ENCODE measurements at regions not wholly inside any gene's neighbourhood (a gene's known extent, or its start where the extent isn't known, plus 50 kb on each side); places are given as distances from the start of the nearest gene placed in this dataset.

DNA sequence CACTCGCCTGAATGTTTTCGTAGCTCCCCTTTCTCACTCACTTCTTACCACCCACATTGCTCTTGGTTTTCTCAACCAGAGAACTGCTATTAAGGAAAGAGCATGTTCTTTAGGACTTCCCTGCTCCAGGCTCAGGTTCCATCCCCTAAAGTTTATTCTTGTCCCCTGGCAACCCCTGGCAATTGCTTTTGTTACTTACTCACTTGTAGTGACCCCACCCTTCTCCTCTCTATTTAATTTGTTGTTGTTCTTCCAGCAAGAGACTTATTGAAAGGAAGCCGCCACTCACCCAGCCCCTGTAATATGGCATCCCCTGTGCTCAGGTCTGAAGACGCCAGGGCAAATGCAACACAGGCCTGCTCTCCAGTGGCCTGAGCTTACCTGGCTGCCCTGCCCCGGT is 233.7 kb upstream of the SOX21 start:
- peaks cover 5% of the 10 kb centered on the region for H3K27me3 Mint-ChIP-seq (ENCODE audit: insufficient read depth, low read depth, poor library complexity)
- peaks cover 7% of the 10 kb centered on the region; the same call in 2 of the 3 replicates for H3K9me3 Mint-ChIP-seq
- no peak for ATAC-seq
- no peaks in the 10 kb centered on the region for H4K20me1 ChIP-seq (replicated peaks; ENCODE audit: insufficient read depth)
- no peak overlapping the region for H3K4me2 ChIP-seq
- no peak overlapping the region for H2AFZ ChIP-seq
- no peak for DNase-seq (ENCODE audit: low spot score)
- H3K27ac Mint-ChIP-seq: no peak overlapping the region
- no peaks in the 10 kb centered on the region for H3K36me3 ChIP-seq (ENCODE audit: insufficient read depth)
- H3K79me2 ChIP-seq (replicated peaks; ENCODE audit: insufficient read depth): no peaks in the 10 kb centered on the region
- H3K4me3 ChIP-seq: no peak overlapping the region
- H3K9me2 ChIP-seq (ENCODE audit: insufficient read depth): no peaks in the 10 kb centered on the region
- no peaks in the 10 kb centered on the region; the same call in 2 of the 3 replicates for H3K36me3 Mint-ChIP-seq (ENCODE audit: low read depth)
- no peak overlapping the region for H3K4me3 Mint-ChIP-seq
- no peaks in the 10 kb centered on the region for H3K27me3 ChIP-seq (ENCODE audit: insufficient read depth)
- H3F3A ChIP-seq (replicated peaks; ENCODE audit: low read depth): no peaks in the 10 kb centered on the region
- no peak overlapping the region for H3K27ac ChIP-seq (ENCODE audit: low read depth)
- TF ChIP-seq STAT1 (IDR thresholded peaks at IDR 0.05; ENCODE audit: unreplicated experiment): no peak
- no peak for TF ChIP-seq POLR2AphosphoS5 (IDR thresholded peaks at IDR 0.05; ENCODE audit: low read depth)
- TF ChIP-seq, protein P1, sequence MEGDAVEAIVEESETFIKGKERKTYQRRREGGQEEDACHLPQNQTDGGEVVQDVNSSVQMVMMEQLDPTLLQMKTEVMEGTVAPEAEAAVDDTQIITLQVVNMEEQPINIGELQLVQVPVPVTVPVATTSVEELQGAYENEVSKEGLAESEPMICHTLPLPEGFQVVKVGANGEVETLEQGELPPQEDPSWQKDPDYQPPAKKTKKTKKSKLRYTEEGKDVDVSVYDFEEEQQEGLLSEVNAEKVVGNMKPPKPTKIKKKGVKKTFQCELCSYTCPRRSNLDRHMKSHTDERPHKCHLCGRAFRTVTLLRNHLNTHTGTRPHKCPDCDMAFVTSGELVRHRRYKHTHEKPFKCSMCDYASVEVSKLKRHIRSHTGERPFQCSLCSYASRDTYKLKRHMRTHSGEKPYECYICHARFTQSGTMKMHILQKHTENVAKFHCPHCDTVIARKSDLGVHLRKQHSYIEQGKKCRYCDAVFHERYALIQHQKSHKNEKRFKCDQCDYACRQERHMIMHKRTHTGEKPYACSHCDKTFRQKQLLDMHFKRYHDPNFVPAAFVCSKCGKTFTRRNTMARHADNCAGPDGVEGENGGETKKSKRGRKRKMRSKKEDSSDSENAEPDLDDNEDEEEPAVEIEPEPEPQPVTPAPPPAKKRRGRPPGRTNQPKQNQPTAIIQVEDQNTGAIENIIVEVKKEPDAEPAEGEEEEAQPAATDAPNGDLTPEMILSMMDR (conservative IDR thresholded peaks at IDR 0.05; ENCODE audit: low read depth in 2 of 2): no peak
- no peak for TF ChIP-seq ZNF114 (CRISPR knock-in tag; IDR thresholded peaks at IDR 0.05)
- no peak for TF ChIP-seq ZNF331 (CRISPR knock-in tag; IDR thresholded peaks at IDR 0.05; ENCODE audit: low read depth)
- no peak for TF ChIP-seq JUNB (IDR thresholded peaks at IDR 0.05; ENCODE audit: unreplicated experiment)
- TF ChIP-seq, protein P2, sequence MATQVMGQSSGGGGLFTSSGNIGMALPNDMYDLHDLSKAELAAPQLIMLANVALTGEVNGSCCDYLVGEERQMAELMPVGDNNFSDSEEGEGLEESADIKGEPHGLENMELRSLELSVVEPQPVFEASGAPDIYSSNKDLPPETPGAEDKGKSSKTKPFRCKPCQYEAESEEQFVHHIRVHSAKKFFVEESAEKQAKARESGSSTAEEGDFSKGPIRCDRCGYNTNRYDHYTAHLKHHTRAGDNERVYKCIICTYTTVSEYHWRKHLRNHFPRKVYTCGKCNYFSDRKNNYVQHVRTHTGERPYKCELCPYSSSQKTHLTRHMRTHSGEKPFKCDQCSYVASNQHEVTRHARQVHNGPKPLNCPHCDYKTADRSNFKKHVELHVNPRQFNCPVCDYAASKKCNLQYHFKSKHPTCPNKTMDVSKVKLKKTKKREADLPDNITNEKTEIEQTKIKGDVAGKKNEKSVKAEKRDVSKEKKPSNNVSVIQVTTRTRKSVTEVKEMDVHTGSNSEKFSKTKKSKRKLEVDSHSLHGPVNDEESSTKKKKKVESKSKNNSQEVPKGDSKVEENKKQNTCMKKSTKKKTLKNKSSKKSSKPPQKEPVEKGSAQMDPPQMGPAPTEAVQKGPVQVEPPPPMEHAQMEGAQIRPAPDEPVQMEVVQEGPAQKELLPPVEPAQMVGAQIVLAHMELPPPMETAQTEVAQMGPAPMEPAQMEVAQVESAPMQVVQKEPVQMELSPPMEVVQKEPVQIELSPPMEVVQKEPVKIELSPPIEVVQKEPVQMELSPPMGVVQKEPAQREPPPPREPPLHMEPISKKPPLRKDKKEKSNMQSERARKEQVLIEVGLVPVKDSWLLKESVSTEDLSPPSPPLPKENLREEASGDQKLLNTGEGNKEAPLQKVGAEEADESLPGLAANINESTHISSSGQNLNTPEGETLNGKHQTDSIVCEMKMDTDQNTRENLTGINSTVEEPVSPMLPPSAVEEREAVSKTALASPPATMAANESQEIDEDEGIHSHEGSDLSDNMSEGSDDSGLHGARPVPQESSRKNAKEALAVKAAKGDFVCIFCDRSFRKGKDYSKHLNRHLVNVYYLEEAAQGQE (IDR thresholded peaks at IDR 0.05; ENCODE audit: unreplicated experiment): no peak
- no peak for TF ChIP-seq NANOG (IDR thresholded peaks at IDR 0.05; ENCODE audit: borderline replicate concordance)
- TF ChIP-seq, protein P3, sequence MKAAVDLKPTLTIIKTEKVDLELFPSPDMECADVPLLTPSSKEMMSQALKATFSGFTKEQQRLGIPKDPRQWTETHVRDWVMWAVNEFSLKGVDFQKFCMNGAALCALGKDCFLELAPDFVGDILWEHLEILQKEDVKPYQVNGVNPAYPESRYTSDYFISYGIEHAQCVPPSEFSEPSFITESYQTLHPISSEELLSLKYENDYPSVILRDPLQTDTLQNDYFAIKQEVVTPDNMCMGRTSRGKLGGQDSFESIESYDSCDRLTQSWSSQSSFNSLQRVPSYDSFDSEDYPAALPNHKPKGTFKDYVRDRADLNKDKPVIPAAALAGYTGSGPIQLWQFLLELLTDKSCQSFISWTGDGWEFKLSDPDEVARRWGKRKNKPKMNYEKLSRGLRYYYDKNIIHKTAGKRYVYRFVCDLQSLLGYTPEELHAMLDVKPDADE (IDR thresholded peaks at IDR 0.05): no peak
- TF ChIP-seq EZH2 (IDR thresholded peaks at IDR 0.05; ENCODE audit: low read depth, unreplicated experiment): no peak
- TF ChIP-seq, protein P4, sequence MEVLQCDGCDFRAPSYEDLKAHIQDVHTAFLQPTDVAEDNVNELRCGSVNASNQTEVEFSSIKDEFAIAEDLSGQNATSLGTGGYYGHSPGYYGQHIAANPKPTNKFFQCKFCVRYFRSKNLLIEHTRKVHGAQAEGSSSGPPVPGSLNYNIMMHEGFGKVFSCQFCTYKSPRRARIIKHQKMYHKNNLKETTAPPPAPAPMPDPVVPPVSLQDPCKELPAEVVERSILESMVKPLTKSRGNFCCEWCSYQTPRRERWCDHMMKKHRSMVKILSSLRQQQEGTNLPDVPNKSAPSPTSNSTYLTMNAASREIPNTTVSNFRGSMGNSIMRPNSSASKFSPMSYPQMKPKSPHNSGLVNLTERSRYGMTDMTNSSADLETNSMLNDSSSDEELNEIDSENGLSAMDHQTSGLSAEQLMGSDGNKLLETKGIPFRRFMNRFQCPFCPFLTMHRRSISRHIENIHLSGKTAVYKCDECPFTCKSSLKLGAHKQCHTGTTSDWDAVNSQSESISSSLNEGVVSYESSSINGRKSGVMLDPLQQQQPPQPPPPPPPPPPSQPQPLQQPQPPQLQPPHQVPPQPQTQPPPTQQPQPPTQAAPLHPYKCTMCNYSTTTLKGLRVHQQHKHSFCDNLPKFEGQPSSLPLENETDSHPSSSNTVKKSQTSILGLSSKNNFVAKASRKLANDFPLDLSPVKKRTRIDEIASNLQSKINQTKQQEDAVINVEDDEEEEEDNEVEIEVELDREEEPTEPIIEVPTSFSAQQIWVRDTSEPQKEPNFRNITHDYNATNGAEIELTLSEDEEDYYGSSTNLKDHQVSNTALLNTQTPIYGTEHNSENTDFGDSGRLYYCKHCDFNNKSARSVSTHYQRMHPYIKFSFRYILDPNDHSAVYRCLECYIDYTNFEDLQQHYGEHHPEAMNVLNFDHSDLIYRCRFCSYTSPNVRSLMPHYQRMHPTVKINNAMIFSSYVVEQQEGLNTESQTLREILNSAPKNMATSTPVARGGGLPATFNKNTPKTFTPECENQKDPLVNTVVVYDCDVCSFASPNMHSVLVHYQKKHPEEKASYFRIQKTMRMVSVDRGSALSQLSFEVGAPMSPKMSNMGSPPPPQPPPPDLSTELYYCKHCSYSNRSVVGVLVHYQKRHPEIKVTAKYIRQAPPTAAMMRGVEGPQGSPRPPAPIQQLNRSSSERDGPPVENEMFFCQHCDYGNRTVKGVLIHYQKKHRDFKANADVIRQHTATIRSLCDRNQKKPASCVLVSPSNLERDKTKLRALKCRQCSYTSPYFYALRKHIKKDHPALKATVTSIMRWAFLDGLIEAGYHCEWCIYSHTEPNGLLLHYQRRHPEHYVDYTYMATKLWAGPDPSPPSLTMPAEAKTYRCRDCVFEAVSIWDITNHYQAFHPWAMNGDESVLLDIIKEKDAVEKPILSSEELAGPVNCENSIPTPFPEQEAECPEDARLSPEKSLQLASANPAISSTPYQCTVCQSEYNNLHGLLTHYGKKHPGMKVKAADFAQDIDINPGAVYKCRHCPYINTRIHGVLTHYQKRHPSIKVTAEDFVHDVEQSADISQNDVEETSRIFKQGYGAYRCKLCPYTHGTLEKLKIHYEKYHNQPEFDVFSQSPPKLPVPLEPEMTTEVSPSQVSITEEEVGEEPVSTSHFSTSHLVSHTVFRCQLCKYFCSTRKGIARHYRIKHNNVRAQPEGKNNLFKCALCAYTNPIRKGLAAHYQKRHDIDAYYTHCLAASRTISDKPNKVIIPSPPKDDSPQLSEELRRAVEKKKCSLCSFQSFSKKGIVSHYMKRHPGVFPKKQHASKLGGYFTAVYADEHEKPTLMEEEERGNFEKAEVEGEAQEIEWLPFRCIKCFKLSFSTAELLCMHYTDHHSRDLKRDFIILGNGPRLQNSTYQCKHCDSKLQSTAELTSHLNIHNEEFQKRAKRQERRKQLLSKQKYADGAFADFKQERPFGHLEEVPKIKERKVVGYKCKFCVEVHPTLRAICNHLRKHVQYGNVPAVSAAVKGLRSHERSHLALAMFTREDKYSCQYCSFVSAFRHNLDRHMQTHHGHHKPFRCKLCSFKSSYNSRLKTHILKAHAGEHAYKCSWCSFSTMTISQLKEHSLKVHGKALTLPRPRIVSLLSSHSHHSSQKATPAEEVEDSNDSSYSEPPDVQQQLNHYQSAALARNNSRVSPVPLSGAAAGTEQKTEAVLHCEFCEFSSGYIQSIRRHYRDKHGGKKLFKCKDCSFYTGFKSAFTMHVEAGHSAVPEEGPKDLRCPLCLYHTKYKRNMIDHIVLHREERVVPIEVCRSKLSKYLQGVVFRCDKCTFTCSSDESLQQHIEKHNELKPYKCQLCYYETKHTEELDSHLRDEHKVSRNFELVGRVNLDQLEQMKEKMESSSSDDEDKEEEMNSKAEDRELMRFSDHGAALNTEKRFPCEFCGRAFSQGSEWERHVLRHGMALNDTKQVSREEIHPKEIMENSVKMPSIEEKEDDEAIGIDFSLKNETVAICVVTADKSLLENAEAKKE (CRISPR knock-in tag; IDR thresholded peaks at IDR 0.05): no peak
- TF ChIP-seq CREB1 (CRISPR knock-in tag; IDR thresholded peaks at IDR 0.05; ENCODE audit: low read depth): no peak
- no peak for TF ChIP-seq EZH2phosphoT487 (IDR thresholded peaks at IDR 0.05; ENCODE audit: unreplicated experiment)
- peaks cover 27% of the 10 kb centered on the region for H3K4me1 Mint-ChIP-seq
- peaks cover 27% of the 10 kb centered on the region for H3K4me1 ChIP-seq (ENCODE audit: insufficient read depth)
